Heart left ventricle (tissue), 13 donors: ENCODE measurements at regions not wholly inside any gene's neighbourhood (a gene's known extent, or its start where the extent isn't known, plus 50 kb on each side); places are given as distances from the start of the nearest gene placed in this dataset.

Experiments
- POLR2A ChIP-seq, 2 donors: fragments of 450-650 bp; IDR thresholded peaks; one replicate each; pipeline ENCODE4 v1.6.1; 2017; ENCODE audit warnings: antibody characterized with exemption in 2 of 2, mild to moderate bottlenecking in 2 of 2, moderate library complexity in 2 of 2
- TF ChIP-seq, protein P1 (sequence below), 12 donors: fragments of 200-600 bp; sonication (generic) in 4 of 12; IDR thresholded peaks; one replicate each; pipeline versions ENCODE4 v1.5.0 to v1.8.0; 2018 to 2022; ENCODE audit warnings: antibody characterized with exemption in 12 of 12, mild to moderate bottlenecking in 5 of 12
- donor health status: ischemic (EF 13 %, LVEDD 7.1; RV severe dilation, severe dysfunction).
- donor health status: DM: no; HTN: yes; CAD: no.
- donor health status: DM: no; HTN: no; CAD: no.
- donor health status: ischemic (EF 25% LVEDD 6.9; RV normal size, moderate dysfunction).
- donor health status: ischemic (EF 25% LVEDD 5.7; RV mildly dilated, moderate dysfunction).
- donor health status: ischemic (EF 35%, LVEDD 5.7; RV mildly dilated, moderate dysfunction).
- donor health status: nonischemic (EF 11% LVEDD 7.7; RV severe dilation, severe dysfunction).
- donor health status: DM: yes; HTN: yes; CAD: no.
- donor health status: PGD.
- donor health status: ischemic (EF 29% LVEDD 5.4; RV normal size, mild dysfunction).
- donor health status: nonischemic (EF 23%, LVEDD 6.1; RV moderate dilation, normal function).

DNA sequence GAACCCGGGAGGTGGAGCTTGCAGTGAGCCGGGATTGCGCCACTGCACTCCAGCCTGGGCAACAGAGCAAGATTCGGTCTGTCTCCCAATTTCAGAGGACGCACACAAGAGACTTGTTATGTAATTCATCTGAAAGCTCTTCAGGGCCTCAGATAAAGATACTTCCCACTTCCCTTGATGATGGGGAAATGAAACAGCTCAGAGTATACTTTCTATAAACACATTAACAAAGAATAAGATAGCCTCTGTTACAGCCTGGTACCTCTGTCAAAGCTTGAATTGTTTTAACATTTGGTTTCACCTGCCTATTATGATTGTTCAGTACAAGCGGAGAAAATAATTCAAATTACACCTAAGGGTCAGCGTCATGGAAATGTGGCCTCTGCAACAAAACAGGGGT lies 622.9 kb upstream of the ADGRL4 start:
- TF ChIP-seq, protein P1, sequence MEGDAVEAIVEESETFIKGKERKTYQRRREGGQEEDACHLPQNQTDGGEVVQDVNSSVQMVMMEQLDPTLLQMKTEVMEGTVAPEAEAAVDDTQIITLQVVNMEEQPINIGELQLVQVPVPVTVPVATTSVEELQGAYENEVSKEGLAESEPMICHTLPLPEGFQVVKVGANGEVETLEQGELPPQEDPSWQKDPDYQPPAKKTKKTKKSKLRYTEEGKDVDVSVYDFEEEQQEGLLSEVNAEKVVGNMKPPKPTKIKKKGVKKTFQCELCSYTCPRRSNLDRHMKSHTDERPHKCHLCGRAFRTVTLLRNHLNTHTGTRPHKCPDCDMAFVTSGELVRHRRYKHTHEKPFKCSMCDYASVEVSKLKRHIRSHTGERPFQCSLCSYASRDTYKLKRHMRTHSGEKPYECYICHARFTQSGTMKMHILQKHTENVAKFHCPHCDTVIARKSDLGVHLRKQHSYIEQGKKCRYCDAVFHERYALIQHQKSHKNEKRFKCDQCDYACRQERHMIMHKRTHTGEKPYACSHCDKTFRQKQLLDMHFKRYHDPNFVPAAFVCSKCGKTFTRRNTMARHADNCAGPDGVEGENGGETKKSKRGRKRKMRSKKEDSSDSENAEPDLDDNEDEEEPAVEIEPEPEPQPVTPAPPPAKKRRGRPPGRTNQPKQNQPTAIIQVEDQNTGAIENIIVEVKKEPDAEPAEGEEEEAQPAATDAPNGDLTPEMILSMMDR (IDR thresholded peaks at IDR 0.05) = no peak
- TF ChIP-seq POLR2A (IDR thresholded peaks at IDR 0.05) = no peak
